ENCODE measurements at regions not wholly inside any gene's neighbourhood (a gene's known extent, or its start where the extent isn't known, plus 50 kb on each side); places are given as distances from the start of the nearest gene placed in this dataset.

GRCh38 chr12:87467936-87468335 lies 561.3 kb downstream of the C12orf50 start:
- Histone ChIP-seq H3K27me3 (no peaks in the 10 kb centered on the region), H3K27ac (no peak overlapping the region), H3K36me3 (no peaks in the 10 kb centered on the region), H3K9me3 (no peaks in the 10 kb centered on the region), H3K4me1 (no peaks in the 10 kb centered on the region), H3K4me3 (no peak overlapping the region)
- intact Hi-C loops (cut with DNase I; ENCODE audit: low total_unique reads), result no loop called here
- DNase-seq, result no peak
- TF ChIP-seq POLR2A (IDR thresholded peaks at IDR 0.05) (no peak), CTCF (IDR thresholded peaks at IDR 0.05) (no peak)

GRCh38 chr12:87464565-87464964 lies 564.6 kb downstream of the C12orf50 start:
- Histone ChIP-seq H3K4me3 (no peak overlapping the region), H3K4me1 (no peaks in the 10 kb centered on the region), H3K9me3 (no peaks in the 10 kb centered on the region), H3K27ac (no peak overlapping the region), H3K36me3 (no peaks in the 10 kb centered on the region), H3K27me3 (no peaks in the 10 kb centered on the region)
- DNase-seq, result no peak
- intact Hi-C loops (cut with DNase I; ENCODE audit: low total_unique reads), result no loop called here
- no peak for TF ChIP-seq CTCF (IDR thresholded peaks at IDR 0.05)
- no peak for TF ChIP-seq POLR2A (IDR thresholded peaks at IDR 0.05)

GRCh38 chr12:87444039-87444438 lies 585.2 kb downstream of the C12orf50 start:
- no peaks in the 10 kb centered on the region for H3K4me1 ChIP-seq
- H3K4me3 ChIP-seq, result no peak overlapping the region
- no peak for TF ChIP-seq CTCF (IDR thresholded peaks at IDR 0.05)
- no peak for TF ChIP-seq POLR2A (IDR thresholded peaks at IDR 0.05)
- no peaks in the 10 kb centered on the region for H3K36me3 ChIP-seq
- H3K9me3 ChIP-seq, result no peaks in the 10 kb centered on the region
- DNase-seq, result no peak
- intact Hi-C loops (cut with DNase I; ENCODE audit: low total_unique reads), result no loop called here
- no peak overlapping the region for H3K27ac ChIP-seq
- no peaks in the 10 kb centered on the region for H3K27me3 ChIP-seq

GRCh38 chr12:87441511-87441910 lies 587.7 kb downstream of the C12orf50 start:
- Histone ChIP-seq H3K9me3 (no peaks in the 10 kb centered on the region), H3K27ac (no peak overlapping the region), H3K36me3 (no peaks in the 10 kb centered on the region), H3K4me3 (no peak overlapping the region), H3K27me3 (no peaks in the 10 kb centered on the region), H3K4me1 (no peaks in the 10 kb centered on the region)
- TF ChIP-seq CTCF (IDR thresholded peaks at IDR 0.05) (no peak), POLR2A (IDR thresholded peaks at IDR 0.05) (no peak)
- DNase-seq, result no peak
- intact Hi-C loops (cut with DNase I; ENCODE audit: low total_unique reads), result no loop called here

- Histone ChIP-seq H3K4me1 (no peaks in the 10 kb centered on the region), H3K27me3 (no peaks in the 10 kb centered on the region), H3K4me3 (no peak overlapping the region), H3K36me3 (no peaks in the 10 kb centered on the region), H3K27ac (no peak overlapping the region), H3K9me3 (no peaks in the 10 kb centered on the region)
- no peak for DNase-seq
- TF ChIP-seq POLR2A (IDR thresholded peaks at IDR 0.05) (no peak), CTCF (IDR thresholded peaks at IDR 0.05) (no peak)
- intact Hi-C loops (cut with DNase I; ENCODE audit: low total_unique reads), result no loop called here
Observed at GRCh38 chr12:87439990-87440827, 589.0 kb downstream of the C12orf50 start.
